ENCODE measurements at regions not wholly inside any gene's neighbourhood (a gene's known extent, or its start where the extent isn't known, plus 50 kb on each side); places are given as distances from the start of the nearest gene placed in this dataset.
A peak's percentile ranks its signal among the peaks of the same experiment; 100 is the strongest.
"Not testable (repeated sequence)": the region's sequence is repeated elsewhere in the genome, so short reads cannot be mapped to it uniquely, and the experiment has no call there.

DNA sequence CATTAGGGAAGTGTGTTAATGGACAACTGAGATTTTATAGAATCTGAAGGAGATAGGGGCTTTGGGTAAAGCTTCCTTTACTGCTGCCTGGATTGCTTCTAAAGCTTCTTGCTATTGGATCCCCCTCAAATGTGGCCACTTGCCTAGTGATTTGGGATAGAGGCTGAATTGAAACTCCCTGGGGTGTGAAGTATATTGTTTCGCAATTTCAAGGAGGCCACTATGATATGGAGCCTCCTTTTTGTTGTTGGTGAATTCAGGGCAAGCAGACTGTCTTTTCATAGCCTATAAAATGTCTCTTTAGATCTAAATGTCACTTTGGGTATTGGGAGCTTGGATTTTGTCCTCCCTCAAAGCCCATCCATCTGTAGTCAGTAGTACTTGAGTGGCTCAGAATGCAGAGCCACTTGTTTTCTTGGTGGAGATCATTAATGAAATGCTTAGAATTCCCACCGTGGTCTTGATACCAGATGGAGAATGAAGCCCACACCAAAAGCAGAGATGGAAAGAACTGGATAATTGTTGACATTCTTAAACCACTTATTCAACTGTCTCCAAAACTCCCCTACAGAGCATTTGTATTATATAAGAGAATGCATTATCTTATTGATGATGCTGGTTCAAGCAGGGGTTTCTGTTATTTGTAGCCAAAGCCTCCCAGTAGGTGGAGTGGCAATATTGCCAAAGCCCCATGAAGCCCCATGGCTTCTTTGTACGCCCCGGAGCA lies 144.3 kb upstream of the KCNE2 start:
- no peak for DNase-seq

DNA sequence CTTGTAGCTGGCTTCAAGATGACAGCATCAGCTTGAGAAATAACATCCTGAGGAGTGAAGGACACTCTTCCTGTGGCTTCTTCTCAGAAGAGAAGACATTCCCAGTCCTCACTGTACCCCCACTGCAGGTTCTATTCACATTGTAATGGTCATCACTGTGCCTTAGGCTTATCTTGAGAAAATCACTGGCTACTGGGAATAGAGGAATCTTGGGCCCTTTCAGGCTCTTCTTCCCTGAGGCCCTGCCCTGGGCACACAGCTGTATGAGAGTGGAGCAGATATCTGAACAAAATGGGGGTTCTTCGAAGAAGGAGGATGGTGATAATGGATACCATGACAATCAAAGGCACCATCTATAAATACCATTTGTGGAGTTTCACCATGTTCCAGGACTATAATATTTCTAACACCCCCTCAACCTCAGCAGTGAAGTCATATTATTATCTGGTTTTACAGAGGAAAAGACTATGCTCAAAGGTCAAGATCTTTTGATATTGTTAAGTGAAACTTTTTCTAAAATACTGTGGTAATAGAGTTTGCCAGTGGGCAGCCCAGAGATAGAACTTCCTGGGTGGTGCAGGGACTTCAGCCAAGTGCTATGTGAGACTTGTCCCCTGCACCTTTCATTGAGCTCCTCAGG lies 143.1 kb upstream of the KCNE2 start:
- DNase-seq, result no peak

DNA sequence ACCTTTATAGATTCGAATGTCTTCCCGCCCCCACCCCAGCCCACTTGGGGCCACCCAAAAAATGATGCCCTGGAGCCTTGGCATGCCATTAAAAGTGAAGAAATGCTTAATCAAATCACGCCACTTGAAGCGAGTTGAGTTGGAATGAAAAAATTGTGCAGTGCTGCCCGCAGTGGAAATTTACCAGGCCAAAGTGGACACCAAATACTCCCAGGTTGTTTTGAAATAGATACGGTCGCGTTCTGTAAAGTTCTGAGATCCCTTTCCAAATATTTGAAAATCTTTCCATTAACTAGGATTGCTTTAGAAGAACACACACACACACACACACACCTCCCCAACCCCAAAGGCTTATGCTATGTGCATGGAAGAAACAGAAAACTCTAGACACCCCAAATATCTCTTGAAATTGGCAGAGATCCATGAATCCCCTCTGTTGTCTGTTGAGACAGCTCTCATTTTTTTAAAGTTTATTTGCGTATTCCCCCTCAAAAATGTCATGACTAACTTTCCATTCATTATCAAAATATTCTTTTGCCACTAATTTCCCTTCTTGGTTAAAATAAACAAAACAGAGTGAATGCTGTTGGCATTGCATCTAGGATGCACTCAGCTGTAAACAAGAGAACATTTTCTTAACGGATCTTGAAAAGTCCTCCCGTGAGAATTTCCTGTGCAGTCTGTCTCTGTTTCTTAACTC lies 142.3 kb upstream of the KCNE2 start:
- DNase-seq, result no peak

DNA sequence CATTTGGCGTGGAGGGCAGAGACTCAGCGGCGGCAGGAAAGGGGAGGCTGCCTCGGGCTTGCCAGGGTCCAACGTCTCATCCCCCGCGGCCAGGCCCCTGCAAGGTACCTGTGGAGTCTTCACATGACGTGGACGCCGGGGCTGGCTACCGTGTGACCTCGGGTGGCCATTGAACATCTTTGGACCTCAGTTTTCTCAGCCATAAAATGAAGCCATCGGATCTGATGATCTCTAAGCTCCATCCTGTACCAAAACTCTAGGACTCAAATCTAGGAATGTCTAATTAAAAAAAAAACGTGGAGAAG lies 141.8 kb upstream of the KCNE2 start:
- DNase-seq, result no peak

DNA sequence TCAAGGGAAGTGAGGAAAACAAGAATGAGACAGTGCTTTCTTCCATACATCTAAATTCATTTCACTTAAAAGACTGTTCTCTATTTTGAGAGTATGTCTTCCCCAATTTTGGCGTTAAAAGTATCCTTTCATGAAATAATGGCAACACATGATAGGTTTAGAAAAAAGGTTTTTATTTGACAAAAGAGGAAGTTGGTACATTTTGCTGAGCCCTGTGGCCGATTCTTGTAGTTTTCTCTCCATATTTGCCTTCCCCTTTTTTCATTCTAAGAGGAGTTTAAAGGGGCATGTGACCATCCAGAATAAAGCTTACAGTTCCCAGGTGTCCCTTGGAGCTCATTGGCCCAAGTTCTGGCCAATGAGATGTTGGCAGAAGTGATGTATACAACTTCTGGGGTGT lies 140.4 kb upstream of the KCNE2 start:
- DNase-seq, result no peak

DNA sequence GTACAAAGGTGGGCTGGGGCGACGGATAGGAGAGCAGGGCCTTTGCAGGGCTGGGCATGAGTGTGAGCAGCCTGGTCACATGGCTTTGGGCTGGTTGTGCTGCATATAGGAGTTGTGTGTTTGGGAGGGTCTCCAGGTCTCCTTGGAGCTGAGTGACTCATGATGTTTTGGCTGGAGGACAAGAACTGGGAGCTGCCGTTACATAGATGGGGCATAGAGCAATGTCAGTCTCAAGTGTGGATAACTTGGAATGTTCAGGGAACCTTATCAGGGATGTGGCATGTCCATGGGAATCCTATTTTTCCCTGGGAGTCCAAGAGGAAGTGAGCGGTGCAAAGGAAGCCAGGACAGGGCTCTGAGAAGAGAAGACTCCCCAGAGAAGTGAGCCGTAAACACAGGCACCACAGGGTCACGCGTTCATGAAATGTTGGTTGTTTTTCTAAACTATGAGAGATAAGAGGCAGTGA lies 136.4 kb upstream of the KCNE2 start:
- DNase-seq, result no peak

DNA sequence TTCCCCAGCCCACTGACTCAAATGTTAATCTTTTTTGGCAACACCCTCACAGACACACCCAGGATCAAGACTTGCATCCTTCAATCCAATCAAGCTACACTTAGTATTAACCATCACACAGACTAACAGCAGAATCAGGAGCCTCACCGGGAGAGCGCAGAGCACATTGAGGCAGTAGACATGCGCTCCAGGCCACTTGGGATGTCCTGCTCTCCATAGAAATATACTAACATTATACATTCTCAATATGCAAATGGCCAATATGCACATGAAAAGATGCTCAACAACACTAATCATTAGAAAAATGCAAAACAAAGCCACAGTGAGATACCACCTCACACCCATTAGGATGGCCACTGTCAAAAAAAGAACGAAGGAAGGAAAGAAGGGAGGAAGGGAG lies 135.0 kb upstream of the KCNE2 start:
- no peak for DNase-seq

DNA sequence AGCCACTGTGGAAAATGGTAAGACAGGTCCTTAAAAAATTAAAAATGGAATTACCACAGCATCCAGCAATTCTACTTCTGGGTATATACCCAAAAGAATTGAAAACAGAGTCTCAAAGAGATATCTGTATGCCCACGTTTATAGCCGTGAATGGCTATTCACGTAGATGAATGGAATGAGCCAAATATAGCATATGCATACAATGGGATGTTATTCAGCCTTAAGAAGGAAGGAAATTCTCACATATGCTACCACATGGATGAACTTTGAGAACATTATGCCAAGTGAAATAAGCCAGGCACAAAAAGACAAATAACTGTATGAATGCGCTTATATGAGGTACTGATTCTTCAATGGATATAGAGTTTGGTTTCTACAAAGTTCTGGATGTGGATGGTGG lies 134.5 kb upstream of the KCNE2 start:
- DNase-seq, result no peak

DNA sequence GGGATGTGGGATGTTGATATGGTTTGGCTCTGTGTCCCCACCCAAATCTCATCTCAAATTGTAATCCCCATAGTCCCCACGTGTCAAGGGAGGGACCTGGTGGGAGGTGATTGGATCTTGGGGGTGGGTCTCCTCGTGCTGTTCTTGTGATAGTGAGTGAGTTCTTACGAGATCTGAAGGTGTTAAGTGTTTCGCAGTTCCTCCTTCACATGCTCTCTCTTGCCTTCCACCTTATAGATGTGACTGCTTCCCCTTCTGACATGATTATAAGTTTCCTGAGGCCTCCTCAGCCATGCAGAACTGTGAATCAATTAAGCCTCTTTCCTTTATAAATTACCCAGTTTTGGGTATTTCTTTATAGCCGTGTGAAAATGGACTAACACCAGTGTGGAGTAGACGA lies 130.1 kb upstream of the KCNE2 start:
- not testable (repeated sequence) for DNase-seq

DNA sequence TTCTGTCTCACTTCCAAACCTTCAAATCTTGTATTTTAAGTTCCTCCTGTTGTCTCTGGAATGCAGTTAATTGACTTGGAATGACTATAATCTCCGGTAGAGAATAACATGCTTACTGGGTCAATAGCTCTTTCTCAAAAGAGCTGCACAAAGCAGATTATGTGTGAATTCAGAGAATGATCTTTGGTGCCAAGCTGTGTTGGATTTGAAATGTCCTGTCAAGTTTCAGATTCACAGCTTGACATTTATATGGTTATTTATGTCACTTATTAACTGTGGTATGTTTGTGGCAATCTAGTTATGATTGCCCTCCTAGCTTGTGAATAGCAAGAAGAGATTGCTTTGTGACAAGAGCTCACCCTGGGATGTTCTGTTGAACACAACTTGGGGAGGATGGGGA lies 128.3 kb upstream of the KCNE2 start:
- DNase-seq, result no peak

DNA sequence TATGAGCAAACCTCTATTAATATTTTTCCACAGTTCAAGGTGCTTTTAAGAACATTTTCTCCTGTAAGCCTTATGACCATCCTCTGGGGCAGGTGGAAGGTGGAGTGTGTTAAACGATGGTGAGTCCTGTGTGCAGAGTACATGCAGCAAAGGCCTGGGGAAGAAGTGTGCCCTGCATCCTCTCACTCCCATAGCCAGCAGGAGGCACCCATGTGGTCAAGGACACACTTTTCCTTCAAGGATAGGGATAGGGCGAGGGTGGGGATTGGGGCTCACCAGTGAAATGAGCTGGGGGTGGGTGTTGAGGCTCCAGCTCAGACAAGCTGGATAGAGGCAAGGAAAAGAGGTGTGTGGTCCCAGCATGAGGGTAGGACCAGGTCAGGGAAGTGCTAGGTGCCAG lies 120.8 kb upstream of the KCNE2 start:
- DNase-seq, result no peak

DNA sequence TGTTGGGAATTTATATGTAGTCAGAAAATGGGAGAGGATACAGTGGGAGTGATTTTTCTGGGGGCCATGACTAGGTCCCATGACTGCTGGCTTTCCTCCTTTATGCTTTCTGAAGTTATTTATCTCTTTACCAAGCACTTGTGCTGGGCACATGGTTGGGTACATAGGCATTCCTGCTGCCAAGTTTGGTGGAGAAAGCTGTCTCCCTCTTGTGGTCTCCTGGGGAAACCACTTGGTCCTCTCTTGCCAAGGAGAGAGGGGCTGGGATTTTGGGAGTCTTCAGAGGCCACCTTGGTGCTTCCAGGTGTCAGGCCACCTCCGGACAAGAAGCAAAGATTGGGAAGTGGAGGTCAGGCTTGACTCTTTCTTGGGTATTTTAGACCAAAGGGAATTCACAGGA lies 120.2 kb upstream of the KCNE2 start:
- peak; percentile 26 to 33 for DNase-seq

DNA sequence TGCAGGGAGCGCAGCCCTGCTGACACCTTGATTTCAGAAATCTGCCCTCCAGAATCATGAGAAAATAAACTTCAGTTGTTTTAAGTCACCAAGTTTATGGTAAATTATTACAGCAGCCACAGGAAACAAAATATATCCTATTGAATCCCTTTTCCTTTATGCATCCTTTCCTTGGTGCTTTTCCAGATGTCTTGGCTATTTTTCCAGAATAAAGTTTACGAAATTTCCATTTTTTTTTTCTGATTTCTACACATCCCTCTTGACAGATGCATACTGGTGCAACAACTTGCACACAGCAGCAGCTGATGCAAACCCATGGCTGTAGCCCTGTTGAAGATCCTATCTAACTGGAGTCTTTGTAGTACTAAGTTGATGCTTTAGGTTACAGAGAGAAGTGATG lies 111.1 kb upstream of the KCNE2 start:
- DNase-seq, result no peak

DNA sequence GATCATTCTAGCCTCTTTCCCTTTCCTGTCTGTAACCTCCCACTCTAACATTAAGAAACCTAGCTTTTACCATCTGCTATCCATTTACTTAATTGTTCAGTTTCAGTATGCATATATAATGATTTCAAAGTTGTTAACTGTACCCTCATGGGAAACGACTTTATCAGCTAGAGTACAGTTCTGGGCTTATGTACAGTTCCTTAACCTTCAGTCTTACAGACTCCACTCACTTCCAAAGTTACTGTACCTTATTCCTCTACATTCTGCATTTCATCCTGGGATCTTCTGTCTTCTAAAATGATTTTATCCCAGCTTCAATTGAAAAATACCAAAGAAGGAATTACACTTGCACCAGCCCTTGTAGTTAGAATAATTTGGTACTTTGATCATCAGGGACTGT lies 108.7 kb upstream of the KCNE2 start:
- DNase-seq, result no peak

DNA sequence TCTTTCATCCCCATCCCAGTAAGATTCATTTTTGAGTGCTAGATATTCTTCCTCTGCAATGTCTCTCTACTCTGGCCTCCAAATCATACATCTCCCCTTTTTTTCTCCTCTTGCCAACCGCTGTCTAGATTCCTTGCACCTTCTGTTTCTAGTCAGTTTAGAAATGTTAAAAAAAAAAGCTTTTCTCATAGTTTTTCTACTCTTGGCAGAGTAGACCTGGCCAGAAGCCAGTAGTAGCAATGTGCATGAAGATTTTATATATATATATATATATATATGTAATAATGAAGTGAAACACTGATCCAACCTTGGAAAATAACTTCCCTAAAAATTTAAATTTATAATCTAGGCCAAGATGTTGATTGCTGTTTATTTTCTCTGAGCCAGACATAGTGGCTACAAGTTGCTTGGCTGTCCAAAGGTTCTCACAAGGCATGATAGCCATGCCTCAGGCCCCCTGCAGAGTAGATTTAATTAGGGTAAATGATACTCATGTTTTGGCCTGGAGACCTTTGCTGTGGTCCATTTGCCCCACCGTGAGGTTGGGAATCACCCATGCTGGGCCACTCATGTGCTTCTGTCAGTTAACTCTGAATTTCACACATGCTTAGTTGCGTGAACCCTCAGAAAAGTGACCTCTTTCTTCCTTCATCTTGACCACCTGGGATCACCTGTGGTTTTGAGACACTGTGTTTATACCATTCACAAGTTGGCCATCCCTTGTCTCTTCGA lies 103.4 kb upstream of the KCNE2 start:
- no peak for DNase-seq

DNA sequence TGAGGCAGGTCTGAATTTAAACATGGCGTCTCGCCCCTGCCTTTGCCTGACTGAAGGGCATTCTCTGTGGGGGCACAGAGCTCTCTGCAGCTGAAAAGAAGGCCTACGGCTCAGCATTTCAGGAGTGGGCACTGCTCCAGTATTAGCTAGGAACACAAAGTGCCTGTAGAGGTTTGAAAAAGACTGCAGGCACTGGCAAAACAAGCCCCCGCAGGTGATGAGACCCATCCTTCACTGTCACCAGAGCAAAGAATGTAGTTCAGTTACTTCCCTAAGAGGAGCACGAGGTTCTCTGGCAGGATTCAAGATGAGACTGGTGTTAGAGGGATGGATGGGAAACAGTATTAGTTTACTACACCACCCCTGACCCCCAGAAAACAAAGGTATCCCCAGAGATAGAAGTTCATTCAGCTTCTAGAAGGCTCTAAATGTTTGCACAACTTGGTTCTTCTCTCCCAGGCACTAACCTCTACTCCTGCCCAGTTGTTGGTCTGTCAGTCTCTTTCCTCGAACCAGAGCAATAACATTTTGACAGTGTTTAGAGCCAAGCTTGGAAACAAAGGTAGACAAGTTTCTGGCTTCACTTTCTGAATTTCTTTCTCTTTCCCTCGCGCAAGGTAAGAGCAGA lies 101.9 kb upstream of the KCNE2 start:
- no peak for DNase-seq

DNA sequence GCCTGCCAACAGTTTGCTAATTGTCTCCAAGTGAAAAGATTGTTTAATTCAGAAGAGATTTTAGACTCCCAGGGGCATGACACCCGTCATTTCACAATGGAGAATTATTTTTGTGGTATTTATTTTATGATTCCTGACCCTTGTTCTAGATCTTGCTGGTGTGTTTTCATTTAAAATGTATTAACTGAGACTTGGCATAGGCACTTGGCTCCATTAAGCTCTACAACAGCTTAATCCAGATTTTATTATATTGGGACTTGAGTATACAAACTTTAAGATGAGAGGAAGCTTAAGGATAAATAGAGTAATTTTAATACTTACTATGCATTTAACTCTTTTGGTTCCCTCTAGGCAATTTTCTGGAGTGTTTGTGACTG lies 101.3 kb upstream of the KCNE2 start:
- no peak for DNase-seq

DNA sequence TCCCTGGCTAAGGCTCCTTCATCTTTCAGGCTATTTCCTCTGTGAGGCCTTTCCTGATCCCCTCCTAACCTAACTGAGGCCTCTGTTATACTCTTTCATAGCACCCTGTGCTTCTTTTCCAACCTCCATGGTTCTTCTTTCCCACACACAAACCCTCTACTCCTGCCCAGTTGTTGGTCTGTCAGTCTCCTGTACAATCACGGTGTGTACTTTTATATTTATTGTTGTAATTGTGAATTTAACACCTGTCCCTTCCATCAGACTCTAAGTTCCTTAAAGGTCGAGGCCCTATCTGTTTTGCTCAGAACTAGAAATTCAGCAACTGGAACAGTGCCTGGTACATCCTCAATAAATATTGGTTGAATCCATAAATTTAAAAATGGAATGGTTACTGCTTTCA lies 100.2 kb upstream of the KCNE2 start:
- no peak for DNase-seq

DNA sequence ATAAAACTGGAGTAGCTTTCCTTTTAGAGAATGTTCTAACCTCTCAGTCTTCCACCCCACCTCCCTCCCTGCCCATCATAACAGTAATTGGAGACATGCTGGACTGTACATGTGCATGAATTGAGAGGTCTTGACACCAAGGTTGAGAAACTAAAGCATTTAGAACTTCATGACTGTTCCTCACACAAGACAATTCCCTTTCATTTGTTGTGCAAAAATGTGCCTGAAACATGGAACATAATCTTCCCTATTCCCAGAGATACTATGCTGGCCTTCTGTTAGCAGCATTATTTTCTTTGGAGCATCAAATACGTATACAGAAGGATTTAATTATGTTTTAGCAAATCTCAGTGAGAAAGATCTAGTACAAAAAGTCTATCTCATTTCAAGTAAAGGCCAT lies 97.5 kb upstream of the KCNE2 start:
- DNase-seq, result no peak

DNA sequence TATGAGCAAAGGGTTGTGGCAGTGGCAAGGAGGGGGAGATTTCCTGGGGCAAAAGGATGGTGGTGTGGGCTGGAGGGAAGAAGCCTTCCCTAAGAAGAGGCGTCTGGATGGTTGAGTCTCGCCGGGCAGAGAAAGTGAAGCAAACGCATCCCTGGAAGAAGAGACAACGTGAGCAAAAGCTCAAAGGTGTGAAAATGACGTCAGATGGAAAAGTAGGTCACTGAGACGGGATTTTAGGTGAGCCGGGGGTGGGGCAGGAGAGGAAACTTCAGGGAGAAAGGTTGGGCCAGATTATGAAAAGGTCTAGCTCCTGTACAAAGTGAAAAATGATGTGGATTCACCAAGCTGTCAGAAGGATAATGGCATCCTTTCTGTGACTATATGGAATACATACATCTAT lies 95.3 kb upstream of the KCNE2 start:
- DNase-seq, result no peak

DNA sequence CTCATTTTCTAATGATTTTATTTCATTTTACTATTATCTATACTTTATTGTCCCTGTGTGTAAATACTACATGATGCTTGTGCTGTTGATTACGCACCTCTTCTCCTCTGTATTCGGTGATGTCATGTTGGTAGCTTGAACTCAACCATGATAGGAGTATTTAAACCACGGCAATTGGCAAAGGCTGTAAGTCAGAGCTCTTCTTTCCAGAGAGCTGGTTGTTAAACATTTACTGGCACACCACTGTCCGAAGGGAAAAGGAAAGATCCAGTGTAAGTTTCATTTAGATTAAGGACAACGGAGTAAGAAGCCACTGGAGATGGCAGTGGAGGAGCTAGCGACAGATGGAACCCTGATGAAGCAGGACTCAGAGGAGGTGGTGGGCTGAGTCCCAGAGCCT lies 93.4 kb upstream of the KCNE2 start:
- DNase-seq, result no peak

DNA sequence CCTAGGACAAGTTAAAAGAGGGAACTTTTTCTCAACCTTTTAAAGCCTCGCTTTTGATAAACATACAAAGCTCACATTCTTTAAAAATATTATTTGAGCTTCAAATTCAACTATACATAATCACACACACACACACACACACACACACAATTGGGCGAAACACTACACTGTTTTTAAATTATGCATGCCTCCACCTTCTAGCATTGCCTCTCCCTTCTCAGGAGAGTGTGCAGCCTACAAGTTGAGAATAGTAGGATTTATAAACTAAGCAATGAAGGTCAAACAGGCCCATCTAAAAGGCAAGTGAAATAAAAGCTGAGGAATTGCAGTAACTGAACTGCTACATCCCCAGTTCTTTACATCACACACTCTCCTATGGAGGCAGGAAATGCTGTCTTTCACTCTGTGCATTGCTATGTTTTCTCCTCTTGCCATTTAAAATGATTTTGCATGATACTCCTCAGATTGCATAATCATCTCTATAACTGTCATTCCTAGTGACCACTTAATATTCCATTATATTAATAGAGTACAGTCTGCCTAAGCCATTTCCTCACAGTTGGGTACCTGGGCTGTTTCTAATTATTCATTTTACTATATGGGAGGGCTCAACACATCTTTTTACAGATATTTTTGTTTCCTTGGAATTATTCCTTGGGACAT lies 92.5 kb upstream of the KCNE2 start:
- no peak for DNase-seq

DNA sequence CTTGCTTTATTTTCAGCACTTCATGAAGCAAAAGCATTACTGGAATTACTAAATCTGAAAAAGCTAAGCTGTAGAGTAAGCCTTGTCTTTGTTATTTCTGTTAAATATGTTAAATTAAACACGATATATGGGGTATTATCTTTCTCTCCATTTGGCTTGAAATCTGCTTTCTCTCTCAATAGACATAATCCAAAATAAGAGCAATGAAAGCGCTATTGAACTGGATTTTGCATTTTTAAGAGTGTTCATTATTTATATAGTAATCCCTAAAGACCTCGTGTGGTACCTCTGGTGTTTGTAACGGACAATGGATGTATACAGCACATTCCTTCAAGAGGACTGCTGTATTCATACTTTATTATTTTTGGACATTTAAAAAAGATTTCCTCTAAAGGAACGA lies 91.5 kb upstream of the KCNE2 start:
- DNase-seq, result no peak
